HG03175 (cell line): ENCODE measurements at regions not wholly inside any gene's neighbourhood (a gene's known extent, or its start where the extent isn't known, plus 50 kb on each side); places are given as distances from the start of the nearest gene placed in this dataset.

Experiments
- ATAC-seq: cut with Tn5 transposase; IDR thresholded peaks from one replicate; pipeline ENCODE4 v1.9.1; 2021; ENCODE audit warnings: mild to moderate bottlenecking, moderate library complexity; ENCODE audit not compliant: unreplicated experiment

DNA sequence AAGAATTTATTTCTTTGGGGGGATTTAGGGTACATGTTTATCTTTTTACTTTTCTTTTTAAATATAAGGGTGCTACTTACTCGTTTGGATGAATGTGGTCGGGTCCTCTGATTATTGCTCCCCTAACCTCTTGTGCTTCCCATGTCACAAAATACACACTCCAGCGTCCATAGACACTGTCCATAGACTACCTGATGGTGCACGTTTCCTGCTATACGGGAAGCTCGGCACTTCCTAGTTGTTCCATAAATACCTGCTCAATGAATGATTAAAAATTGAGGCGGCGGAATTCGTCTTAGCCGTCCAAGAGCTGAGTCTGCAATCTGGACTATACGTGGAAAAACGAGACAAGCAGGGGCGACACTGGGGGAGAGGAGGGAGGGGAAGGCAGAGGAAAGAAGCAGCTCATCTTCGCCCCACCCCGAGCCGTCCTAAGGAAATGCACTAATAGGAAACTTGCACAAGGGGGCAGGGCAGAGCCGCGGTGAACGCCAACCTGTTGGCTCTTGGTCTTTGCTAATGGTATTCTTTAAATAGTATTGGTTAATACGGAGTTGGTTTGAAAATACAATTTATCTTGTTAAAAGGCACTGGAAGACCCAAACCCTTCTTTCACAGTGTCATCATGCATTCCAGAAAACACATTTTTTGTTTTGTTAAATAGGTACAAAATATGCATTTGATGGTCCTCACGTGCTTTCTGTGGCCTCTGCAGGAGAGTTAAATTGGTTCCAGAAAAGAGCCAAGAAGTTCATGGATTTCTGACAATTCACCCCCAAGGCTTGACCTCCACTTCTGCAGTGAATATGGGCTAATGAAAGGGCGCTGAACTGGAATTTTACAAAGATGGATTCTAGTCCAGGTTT is 73.0 kb upstream of the KCTD1 start:
- ATAC-seq: no peak

DNA sequence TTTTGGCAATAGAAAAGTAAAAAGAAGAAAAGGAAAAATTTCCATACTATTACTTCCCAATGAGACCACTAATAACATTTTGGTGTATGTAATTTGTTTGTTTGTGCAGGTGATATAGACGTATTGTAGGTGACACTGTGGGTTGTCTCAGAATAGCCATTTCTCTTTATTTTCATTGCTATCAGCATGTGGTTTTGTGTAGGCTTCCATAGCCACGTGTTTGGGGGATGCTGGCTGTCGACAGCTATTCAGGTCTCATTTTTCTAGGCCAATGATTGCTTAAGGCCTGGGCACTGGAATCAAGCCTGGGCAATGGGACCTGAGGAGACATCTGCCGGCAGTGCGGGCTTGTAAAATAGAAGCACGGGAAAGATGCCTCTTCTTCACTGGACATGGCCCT is 71.0 kb upstream of the KCTD1 start:
- ATAC-seq: no peak

DNA sequence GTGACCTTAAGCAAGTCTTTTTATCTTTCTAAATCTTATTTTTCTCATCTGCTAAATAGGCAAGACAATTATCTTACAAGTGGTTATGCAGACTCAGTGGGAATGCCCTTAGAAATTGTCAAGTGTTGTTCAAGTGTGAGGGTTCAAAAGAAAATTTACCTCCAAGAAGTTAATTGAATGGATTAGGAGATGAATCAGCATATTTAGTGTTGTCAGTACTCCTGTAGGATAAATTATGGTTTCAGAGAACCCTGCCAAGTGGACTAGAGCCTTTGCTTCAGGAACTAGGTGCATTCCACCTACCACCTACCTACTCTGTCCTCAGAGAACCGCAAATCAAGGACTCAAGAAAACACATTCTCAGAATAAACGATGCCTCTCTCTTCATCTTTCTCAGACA is 69.8 kb upstream of the KCTD1 start:
- no peak for ATAC-seq

DNA sequence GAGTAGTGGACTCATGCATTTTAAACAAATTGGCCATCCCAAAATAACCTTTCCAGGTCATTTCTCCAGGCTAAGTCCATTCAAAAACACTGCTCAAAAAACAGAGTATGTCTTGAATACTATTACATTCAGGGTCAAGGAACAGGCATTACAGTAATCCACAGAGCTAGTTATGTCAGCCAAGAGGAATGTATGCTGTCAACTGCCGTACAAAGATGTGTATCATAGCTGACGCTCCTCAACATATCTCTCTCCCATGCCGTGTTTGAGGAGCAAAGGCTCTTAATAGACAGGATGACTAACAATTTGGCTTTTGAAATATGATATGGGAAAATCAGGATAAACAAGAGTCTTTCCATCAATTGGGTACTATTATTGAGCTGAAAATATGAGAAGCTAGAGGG is 68.8 kb upstream of the KCTD1 start:
- no peak for ATAC-seq

DNA sequence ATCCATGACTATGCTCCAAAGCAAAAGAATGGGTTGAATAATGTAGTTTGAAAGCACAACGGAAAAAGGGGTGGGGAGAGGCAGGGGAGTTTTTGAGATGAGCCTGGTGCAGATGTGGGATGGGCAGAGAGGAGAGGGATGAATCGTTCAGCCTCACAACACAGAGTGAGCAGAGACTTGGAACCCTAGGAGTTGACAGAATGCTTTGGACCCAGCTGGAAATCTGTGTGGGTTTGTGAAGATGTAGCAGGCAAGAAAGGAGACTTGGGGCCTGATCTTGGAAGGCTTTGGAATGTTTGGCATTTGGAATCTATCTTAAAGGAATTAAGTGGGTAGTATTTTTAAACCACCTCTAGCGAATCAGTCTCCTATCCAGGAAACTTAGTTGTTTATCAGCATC is 66.0 kb upstream of the KCTD1 start:
- ATAC-seq: no peak
